ENCODE measurements at regions not wholly inside any gene's neighbourhood (a gene's known extent, or its start where the extent isn't known, plus 50 kb on each side); places are given as distances from the start of the nearest gene placed in this dataset.

GRCh38 chr2:18049325-18049724 lies 170.9 kb downstream of the KCNS3 start (continued):
- TF ChIP-seq, protein P1, sequence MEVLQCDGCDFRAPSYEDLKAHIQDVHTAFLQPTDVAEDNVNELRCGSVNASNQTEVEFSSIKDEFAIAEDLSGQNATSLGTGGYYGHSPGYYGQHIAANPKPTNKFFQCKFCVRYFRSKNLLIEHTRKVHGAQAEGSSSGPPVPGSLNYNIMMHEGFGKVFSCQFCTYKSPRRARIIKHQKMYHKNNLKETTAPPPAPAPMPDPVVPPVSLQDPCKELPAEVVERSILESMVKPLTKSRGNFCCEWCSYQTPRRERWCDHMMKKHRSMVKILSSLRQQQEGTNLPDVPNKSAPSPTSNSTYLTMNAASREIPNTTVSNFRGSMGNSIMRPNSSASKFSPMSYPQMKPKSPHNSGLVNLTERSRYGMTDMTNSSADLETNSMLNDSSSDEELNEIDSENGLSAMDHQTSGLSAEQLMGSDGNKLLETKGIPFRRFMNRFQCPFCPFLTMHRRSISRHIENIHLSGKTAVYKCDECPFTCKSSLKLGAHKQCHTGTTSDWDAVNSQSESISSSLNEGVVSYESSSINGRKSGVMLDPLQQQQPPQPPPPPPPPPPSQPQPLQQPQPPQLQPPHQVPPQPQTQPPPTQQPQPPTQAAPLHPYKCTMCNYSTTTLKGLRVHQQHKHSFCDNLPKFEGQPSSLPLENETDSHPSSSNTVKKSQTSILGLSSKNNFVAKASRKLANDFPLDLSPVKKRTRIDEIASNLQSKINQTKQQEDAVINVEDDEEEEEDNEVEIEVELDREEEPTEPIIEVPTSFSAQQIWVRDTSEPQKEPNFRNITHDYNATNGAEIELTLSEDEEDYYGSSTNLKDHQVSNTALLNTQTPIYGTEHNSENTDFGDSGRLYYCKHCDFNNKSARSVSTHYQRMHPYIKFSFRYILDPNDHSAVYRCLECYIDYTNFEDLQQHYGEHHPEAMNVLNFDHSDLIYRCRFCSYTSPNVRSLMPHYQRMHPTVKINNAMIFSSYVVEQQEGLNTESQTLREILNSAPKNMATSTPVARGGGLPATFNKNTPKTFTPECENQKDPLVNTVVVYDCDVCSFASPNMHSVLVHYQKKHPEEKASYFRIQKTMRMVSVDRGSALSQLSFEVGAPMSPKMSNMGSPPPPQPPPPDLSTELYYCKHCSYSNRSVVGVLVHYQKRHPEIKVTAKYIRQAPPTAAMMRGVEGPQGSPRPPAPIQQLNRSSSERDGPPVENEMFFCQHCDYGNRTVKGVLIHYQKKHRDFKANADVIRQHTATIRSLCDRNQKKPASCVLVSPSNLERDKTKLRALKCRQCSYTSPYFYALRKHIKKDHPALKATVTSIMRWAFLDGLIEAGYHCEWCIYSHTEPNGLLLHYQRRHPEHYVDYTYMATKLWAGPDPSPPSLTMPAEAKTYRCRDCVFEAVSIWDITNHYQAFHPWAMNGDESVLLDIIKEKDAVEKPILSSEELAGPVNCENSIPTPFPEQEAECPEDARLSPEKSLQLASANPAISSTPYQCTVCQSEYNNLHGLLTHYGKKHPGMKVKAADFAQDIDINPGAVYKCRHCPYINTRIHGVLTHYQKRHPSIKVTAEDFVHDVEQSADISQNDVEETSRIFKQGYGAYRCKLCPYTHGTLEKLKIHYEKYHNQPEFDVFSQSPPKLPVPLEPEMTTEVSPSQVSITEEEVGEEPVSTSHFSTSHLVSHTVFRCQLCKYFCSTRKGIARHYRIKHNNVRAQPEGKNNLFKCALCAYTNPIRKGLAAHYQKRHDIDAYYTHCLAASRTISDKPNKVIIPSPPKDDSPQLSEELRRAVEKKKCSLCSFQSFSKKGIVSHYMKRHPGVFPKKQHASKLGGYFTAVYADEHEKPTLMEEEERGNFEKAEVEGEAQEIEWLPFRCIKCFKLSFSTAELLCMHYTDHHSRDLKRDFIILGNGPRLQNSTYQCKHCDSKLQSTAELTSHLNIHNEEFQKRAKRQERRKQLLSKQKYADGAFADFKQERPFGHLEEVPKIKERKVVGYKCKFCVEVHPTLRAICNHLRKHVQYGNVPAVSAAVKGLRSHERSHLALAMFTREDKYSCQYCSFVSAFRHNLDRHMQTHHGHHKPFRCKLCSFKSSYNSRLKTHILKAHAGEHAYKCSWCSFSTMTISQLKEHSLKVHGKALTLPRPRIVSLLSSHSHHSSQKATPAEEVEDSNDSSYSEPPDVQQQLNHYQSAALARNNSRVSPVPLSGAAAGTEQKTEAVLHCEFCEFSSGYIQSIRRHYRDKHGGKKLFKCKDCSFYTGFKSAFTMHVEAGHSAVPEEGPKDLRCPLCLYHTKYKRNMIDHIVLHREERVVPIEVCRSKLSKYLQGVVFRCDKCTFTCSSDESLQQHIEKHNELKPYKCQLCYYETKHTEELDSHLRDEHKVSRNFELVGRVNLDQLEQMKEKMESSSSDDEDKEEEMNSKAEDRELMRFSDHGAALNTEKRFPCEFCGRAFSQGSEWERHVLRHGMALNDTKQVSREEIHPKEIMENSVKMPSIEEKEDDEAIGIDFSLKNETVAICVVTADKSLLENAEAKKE (CRISPR knock-in tag; IDR thresholded peaks at IDR 0.05): no peak
- TF ChIP-seq NANOG (IDR thresholded peaks at IDR 0.05; ENCODE audit: borderline replicate concordance): no peak
- no peak for TF ChIP-seq EZH2 (IDR thresholded peaks at IDR 0.05; ENCODE audit: low read depth, unreplicated experiment)

DNA sequence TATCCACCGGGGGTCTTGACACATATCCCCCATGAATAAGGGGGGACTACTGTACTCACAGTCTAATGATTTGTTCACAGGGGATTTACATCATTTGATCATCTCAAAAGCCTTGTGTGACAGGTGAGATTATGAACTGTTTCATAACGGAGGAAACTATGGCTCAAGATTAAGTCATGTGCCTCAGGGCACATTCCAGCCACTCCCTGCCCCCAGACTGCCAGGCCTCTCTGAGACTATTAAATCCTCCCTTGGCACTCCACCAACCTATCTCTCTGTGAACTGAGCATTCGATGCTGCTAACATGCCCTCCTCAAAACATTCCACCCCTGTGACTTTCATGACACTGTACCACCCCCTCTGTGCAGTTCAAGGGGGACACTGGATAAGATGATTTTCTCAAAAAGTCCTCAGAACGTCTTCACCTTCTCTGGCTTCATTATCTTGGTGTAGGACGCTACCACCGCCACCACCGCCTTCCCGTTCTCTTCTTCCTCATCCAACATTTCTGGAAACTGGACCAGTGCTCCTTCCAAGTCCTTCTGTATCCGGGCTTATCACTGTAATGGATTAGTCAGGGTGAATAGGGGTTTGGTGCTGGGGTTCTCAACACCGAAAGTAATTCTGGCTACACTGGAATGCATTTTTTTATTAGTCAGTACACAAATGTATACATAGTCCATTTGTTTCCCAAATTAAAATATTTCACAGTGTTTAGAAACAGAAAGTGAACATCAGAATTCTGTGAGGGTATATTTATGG lies 169.6 kb downstream of the KCNS3 start:
- ATAC-seq: no peak
- Mint-ChIP-seq H3K27me3 (ENCODE audit: insufficient read depth, low read depth, poor library complexity) (no peaks in the 10 kb centered on the region), H3K27ac (no peak overlapping the region), H3K36me3 (ENCODE audit: low read depth) (peaks cover 3% of the 10 kb centered on the region; the same call in 2 of the 3 replicates), H3K4me1 (no peaks in the 10 kb centered on the region; the same call in 2 of the 3 replicates), H3K4me3 (no peak overlapping the region), H3K9me3 (peaks cover 17% of the 10 kb centered on the region)
- H3K36me3 ChIP-seq (ENCODE audit: insufficient read depth): no peaks in the 10 kb centered on the region
- no peak overlapping the region for H3K4me3 ChIP-seq
- H3K79me2 ChIP-seq (replicated peaks; ENCODE audit: insufficient read depth): no peaks in the 10 kb centered on the region
- DNase-seq (ENCODE audit: low spot score): no peak
- H3K27me3 ChIP-seq (ENCODE audit: insufficient read depth): no peaks in the 10 kb centered on the region
- TF ChIP-seq EZH2 (IDR thresholded peaks at IDR 0.05; ENCODE audit: low read depth, unreplicated experiment) (no peak), ETS1 (IDR thresholded peaks at IDR 0.05) (no peak), JUNB (IDR thresholded peaks at IDR 0.05; ENCODE audit: unreplicated experiment) (no peak), STAT1 (IDR thresholded peaks at IDR 0.05; ENCODE audit: unreplicated experiment) (no peak)
- no peaks in the 10 kb centered on the region for H3K9me2 ChIP-seq (ENCODE audit: insufficient read depth)
- H3K4me1 ChIP-seq (ENCODE audit: insufficient read depth): no peaks in the 10 kb centered on the region
- H2AFZ ChIP-seq: no peak overlapping the region
- H3K27ac ChIP-seq (ENCODE audit: low read depth): no peak overlapping the region
- no peak overlapping the region for H3K4me2 ChIP-seq
- H4K20me1 ChIP-seq (replicated peaks; ENCODE audit: insufficient read depth): no peaks in the 10 kb centered on the region
- H3F3A ChIP-seq (replicated peaks; ENCODE audit: low read depth): no peaks in the 10 kb centered on the region
